G401 (cell line): ENCODE measurements at regions not wholly inside any gene's neighbourhood (a gene's known extent, or its start where the extent isn't known, plus 50 kb on each side); places are given as distances from the start of the nearest gene placed in this dataset.
"Not testable (repeated sequence)": the region's sequence is repeated elsewhere in the genome, so short reads cannot be mapped to it uniquely, and the experiment has no call there.

Experiments
- DNase-seq: peaks from one replicate; pipeline ENCODE4 v3.0.0-alpha.2; 2015; ENCODE audit warnings: low spot score
- in situ Hi-C: cut with HindIII; loops from 2 replicates; pipeline ENCODE4 v1.10.0; 2016; ENCODE audit warnings: low sequenced_read_pairs, mixed read lengths

DNA sequence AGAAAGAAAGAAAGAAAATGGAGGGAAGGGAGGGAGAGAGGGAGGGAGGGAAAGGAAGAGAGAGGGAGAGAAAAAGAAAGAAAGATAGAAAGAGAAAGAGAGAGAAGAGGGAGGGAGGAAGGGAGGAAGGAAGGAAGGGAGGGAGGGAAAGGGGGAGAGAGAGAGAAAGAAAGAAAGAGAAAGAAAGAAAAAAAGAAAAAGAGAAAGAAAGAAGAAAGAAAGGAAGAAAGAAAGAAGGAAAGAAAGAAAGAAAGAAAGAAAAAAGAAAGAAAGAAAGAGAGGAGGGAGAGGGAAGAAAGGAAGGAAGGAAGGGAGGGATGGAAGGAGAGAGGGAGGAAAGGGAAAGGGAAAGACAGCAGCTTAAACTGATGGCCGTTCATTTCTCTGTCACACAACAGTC, 457.5 kb downstream of the PDZRN4 start:
- no peak for DNase-seq
- in situ Hi-C loops: no loop called here

DNA sequence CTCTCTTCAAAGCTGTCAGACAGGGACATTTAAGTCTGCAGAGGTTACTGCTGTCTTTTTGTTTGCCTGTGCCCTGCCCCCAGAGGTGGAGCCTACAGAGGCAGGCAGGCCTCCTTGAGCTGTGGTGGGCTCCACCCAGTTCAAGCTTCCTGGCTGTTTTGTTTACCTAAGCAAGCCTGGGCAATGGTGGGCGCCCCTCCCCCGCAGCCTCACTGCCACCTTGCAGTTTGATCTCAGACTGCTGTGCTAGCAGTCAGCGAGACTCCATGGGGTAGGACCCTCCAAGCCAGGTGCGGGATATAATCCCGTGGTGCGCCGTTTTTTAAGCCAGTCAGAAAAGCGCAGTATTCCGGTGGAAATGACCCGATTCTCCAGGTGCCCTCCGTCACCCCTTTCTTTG, 454.7 kb downstream of the PDZRN4 start:
- DNase-seq, in situ Hi-C loops: not testable (repeated sequence)

DNA sequence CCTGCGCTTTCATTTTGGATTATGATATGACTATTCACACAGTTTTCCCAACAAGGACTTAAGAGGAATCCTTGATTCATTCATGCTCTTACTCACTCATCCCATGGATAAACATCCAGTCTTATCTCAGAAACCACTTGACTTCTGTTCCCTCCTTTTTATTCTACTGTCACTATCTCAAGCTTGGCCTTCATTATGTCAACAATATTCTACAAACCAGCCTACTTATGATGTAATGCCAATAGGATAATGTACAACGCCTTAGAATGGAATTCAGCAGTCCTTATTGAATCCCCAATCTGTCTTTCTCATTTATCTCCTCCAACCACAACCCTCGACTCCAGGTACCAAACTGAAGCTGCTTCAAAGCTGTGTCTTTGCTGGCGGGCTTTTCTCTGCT, 448.5 kb downstream of the PDZRN4 start:
- no peak for DNase-seq
- in situ Hi-C loops: no loop called here

DNA sequence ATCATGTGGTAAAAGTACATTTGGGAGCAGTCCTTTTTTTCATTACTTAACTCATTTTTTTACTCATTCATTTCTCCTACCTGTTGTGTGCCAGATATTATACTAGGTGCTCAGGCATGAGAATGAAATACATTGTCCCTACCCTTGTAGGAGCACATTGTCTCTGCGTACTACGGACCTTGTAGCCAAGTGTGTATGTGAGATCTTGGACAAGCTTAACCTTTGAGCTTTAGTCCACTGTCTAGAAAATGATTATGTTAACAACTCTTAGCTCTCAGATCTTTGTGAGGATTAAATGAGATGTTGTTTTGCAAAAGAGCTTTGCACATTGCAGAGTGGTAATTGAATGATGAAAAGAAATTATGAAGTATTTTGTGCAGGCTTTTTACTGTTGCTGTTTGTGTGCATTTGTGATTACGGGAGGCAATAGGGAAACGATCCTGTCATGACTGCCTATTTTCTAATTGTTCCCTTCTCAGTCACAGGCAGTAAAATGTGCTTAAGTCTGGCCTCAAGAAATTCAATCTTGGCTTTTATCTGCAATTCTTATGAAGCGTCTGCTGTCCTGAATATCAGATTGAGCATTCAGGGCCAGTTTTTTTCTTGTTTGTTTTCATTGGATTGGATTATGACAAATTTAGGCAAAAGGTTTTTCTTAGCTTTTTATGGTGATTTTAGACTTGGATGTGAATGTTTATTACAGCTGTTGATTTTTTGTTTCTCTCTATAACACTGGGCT, 447.7 kb downstream of the PDZRN4 start:
- no peak for DNase-seq
- in situ Hi-C loops: no loop called here

DNA sequence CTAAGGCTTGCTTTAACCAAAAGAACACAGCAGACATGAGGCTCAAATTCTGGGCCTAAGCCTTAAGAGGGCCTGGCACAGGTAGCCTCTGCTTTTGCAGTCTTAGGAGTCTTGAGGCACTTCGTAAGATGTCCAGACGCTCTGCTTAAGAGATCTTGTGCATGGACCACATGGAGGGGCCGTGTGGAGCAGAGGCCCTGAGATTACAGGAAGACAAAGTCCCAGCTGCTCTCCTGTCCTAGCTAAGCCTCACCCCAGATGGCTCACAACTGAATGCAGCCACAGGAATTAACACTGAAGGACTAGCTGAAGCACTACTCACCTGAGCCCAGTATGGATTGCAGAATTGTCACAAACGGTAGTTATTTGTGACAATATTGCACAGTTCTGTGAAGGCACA, 446.0 kb downstream of the PDZRN4 start:
- in situ Hi-C loops: no loop called here
- DNase-seq: no peak

DNA sequence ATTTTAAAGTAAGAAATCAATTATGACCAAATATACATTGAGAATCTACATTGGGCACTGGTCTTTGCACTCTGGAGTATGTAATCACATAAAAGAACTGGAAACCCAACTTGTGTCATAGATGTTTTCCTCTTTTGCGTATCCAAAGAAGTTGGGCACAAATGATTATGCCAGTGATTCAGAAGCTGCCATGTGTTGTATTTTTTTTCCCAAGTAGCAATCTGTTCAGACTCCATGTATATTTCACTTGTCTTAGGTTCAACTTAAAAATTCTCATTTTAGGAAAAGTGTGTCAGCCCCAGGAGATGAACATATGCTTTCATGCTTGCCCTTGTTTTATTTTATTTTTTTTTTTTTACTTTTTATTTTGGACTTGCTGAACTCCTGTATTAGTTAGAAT, 441.5 kb downstream of the PDZRN4 start:
- no peak for DNase-seq
- in situ Hi-C loops: no loop called here

DNA sequence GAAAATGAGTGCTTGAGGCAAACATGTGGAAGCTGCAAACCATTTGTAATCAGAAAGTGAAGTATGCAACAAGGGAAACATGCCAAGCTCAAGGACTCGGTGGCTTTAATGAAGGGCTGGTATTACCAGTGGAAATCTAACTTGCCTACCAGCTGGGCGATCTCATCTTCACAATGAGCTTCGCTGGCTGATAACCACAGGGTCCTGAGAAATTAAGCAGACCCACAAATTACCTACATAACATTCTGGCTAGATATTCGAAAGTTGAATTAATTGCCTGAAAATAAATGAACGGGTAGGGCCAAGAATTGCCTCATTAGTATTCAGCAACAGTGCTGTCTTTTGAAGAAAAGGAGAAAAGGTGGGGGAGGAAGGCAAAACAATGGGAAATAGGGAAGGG, 439.4 kb downstream of the PDZRN4 start:
- DNase-seq: no peak
- in situ Hi-C loops: no loop called here

DNA sequence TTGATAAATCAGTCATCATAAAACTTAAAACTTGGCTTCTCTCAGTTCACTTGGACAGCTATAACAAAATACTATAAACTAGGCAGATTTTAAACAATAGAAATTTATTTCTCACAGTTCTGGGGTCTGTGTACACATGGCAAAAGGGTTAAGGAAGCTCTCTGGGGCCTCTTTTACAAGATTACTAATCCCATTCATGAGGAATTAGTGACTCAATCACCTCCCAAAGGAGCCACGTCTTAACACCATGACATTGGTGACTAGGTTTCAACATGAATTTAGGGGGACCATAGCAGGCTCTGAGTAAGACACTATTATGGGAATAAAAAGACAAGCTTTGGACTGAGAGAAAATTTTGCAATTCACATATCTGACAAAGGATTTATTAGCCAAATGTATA, 436.5 kb downstream of the PDZRN4 start:
- DNase-seq: no peak
- in situ Hi-C loops: no loop called here
